Panc1 (cell line): ENCODE measurements at regions not wholly inside any gene's neighbourhood (a gene's known extent, or its start where the extent isn't known, plus 50 kb on each side); places are given as distances from the start of the nearest gene placed in this dataset.

Experiments
- POLR2AphosphoS5 ChIP-seq: IDR thresholded peaks from 2 replicates; pipeline ENCODE4 v1.6.1; 2012; ENCODE audit warnings: mild to moderate bottlenecking, low read depth, low read length, moderate library complexity
- TCF7L2 ChIP-seq: IDR thresholded peaks from 2 replicates; pipeline ENCODE4 v1.6.1; 2011; ENCODE audit warnings: mild to moderate bottlenecking, low read depth, low read length, inconsistent platforms
- TF ChIP-seq, protein P1 (sequence below): fragments of 450-650 bp; IDR thresholded peaks from 2 replicates; pipeline ENCODE4 v1.5.1; 2017; ENCODE audit warnings: mild to moderate bottlenecking
- TF ChIP-seq, protein P2 (sequence below), 2 experiments: IDR thresholded peaks; 2 replicates each; pipeline ENCODE4 v1.6.1; 2011 to 2012; ENCODE audit warnings: low read depth in 2 of 2, control low read depth in 1 of 2, low read length in 1 of 2, mild to moderate bottlenecking in 1 of 2, moderate library complexity in 1 of 2; ENCODE audit not compliant: insufficient read depth in 1 of 2

GRCh38 chr6:22779062-22779461, 209.7 kb downstream of the HDGFL1 start:
- TF ChIP-seq, protein P1, sequence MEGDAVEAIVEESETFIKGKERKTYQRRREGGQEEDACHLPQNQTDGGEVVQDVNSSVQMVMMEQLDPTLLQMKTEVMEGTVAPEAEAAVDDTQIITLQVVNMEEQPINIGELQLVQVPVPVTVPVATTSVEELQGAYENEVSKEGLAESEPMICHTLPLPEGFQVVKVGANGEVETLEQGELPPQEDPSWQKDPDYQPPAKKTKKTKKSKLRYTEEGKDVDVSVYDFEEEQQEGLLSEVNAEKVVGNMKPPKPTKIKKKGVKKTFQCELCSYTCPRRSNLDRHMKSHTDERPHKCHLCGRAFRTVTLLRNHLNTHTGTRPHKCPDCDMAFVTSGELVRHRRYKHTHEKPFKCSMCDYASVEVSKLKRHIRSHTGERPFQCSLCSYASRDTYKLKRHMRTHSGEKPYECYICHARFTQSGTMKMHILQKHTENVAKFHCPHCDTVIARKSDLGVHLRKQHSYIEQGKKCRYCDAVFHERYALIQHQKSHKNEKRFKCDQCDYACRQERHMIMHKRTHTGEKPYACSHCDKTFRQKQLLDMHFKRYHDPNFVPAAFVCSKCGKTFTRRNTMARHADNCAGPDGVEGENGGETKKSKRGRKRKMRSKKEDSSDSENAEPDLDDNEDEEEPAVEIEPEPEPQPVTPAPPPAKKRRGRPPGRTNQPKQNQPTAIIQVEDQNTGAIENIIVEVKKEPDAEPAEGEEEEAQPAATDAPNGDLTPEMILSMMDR, result no peak
- TF ChIP-seq POLR2AphosphoS5 (no peak), TCF7L2 (no peak)
- TF ChIP-seq, protein P2, sequence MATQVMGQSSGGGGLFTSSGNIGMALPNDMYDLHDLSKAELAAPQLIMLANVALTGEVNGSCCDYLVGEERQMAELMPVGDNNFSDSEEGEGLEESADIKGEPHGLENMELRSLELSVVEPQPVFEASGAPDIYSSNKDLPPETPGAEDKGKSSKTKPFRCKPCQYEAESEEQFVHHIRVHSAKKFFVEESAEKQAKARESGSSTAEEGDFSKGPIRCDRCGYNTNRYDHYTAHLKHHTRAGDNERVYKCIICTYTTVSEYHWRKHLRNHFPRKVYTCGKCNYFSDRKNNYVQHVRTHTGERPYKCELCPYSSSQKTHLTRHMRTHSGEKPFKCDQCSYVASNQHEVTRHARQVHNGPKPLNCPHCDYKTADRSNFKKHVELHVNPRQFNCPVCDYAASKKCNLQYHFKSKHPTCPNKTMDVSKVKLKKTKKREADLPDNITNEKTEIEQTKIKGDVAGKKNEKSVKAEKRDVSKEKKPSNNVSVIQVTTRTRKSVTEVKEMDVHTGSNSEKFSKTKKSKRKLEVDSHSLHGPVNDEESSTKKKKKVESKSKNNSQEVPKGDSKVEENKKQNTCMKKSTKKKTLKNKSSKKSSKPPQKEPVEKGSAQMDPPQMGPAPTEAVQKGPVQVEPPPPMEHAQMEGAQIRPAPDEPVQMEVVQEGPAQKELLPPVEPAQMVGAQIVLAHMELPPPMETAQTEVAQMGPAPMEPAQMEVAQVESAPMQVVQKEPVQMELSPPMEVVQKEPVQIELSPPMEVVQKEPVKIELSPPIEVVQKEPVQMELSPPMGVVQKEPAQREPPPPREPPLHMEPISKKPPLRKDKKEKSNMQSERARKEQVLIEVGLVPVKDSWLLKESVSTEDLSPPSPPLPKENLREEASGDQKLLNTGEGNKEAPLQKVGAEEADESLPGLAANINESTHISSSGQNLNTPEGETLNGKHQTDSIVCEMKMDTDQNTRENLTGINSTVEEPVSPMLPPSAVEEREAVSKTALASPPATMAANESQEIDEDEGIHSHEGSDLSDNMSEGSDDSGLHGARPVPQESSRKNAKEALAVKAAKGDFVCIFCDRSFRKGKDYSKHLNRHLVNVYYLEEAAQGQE (IDR thresholded peaks at IDR 0.05; ENCODE audit: insufficient read depth in 1 of 2, low read depth in 2 of 2, low read length in 1 of 2), result no peak
